ENCODE measurements at regions not wholly inside any gene's neighbourhood (a gene's known extent, or its start where the extent isn't known, plus 50 kb on each side); places are given as distances from the start of the nearest gene placed in this dataset.

GRCh38 chr1:229972600-229973296, 94.3 kb upstream of the GALNT2 start:
- TF ChIP-seq CTCF (tag by site-specific recombination; IDR thresholded peaks at IDR 0.05) (no peak), ZNF843 (tag by site-specific recombination; IDR thresholded peaks at IDR 0.05) (no peak), ZNF610 (tag by site-specific recombination; IDR thresholded peaks at IDR 0.05; ENCODE audit: borderline replicate concordance) (no peak), ZNF175 (tag by site-specific recombination; IDR thresholded peaks at IDR 0.05) (no peak), ZNF24 (tag by site-specific recombination; IDR thresholded peaks at IDR 0.05) (no peak), REST (tag by site-specific recombination; IDR thresholded peaks at IDR 0.05) (no peak), ZBTB8A (tag by site-specific recombination; IDR thresholded peaks at IDR 0.05) (no peak), ZNF513 (tag by site-specific recombination; IDR thresholded peaks at IDR 0.05) (no peak)

Measured in HEK293 (cell line).